Activated CD8-positive, alpha-beta T cell treated with anti-CD3 and anti-CD28 coated beads, Interleukin-2, amount 10 ng/mL, durations not matched to agents 7 days and 5 days (primary cell): ENCODE measurements at regions not wholly inside any gene's neighbourhood (a gene's known extent, or its start where the extent isn't known, plus 50 kb on each side); places are given as distances from the start of the nearest gene placed in this dataset.

Source experiments
- ATAC-seq: fragments of 150-1000 bp; cut with Tn5 transposase; one replicate; pipeline ENCODE4 v1.10.0; 2021; ENCODE audit warnings: moderate library complexity
- CTCF ChIA-PET: fragments of 350-600 bp; sonication (Branson Sonifier 250); formaldehyde crosslinking; loops from one replicate; lab custom pipeline; 2021; ENCODE audit warnings: antibody characterized with exemption; lab: Charles Lee
- POLR2A ChIA-PET: fragments of 350-600 bp; sonication (Branson Sonifier 250); formaldehyde crosslinking; loops from one replicate; lab custom pipeline; 2021; ENCODE audit warnings: antibody characterized with exemption; lab: Charles Lee
- DNase-seq: peaks from one replicate; pipeline ENCODE4 v3.0.0-alpha.2; 2020
- H3K27ac Mint-ChIP-seq: one replicate; pipeline ENCODE4 v1.8.0; 2021; ENCODE audit warnings: mild to moderate bottlenecking, mixed read lengths
- H3K27me3 Mint-ChIP-seq: one replicate; pipeline ENCODE4 v1.8.0; 2021; ENCODE audit warnings: low read depth, mixed read lengths
- H3K36me3 Mint-ChIP-seq: one replicate; pipeline ENCODE4 v1.8.0; 2021; ENCODE audit warnings: low read depth, mixed read lengths
- H3K4me1 Mint-ChIP-seq: one replicate; pipeline ENCODE4 v1.8.0; 2021; ENCODE audit warnings: low read depth, mixed read lengths
- H3K4me3 Mint-ChIP-seq: one replicate; pipeline ENCODE4 v1.8.0; 2021; ENCODE audit warnings: mild to moderate bottlenecking, mixed read lengths
- H3K9me3 Mint-ChIP-seq: one replicate; pipeline ENCODE4 v1.8.0; 2022; ENCODE audit warnings: mixed read lengths; ENCODE audit not compliant: insufficient read depth

DNA sequence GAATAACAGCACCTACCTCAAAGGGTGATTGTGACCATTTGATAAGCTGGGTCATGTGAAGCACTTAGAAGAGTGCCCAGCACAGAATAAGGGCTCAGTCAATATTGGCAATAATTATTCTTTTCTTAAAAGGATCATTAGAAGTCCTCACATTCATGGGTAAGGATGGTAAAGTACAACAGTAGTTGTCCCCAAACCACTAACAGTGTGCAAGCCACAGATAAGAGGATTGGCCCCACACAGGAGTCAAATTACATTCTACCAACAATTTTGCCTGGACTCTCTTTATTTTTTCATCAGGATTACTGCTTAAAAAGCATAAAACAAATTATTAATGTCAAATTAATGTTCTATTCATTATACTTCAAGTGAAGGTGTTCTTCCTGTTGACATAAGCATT is 271.5 kb upstream of the PDGFD start:
- POLR2A ChIA-PET: no interaction called here
- H3K27ac Mint-ChIP-seq: no peak overlapping the region
- H3K36me3 Mint-ChIP-seq: no peaks in the 10 kb centered on the region
- no peak for ATAC-seq
- H3K27me3 Mint-ChIP-seq: no peaks in the 10 kb centered on the region
- no peaks in the 10 kb centered on the region for H3K9me3 Mint-ChIP-seq
- no peak for DNase-seq
- no peak overlapping the region for H3K4me3 Mint-ChIP-seq
- no peaks in the 10 kb centered on the region for H3K4me1 Mint-ChIP-seq
- CTCF ChIA-PET: no interaction called here

DNA sequence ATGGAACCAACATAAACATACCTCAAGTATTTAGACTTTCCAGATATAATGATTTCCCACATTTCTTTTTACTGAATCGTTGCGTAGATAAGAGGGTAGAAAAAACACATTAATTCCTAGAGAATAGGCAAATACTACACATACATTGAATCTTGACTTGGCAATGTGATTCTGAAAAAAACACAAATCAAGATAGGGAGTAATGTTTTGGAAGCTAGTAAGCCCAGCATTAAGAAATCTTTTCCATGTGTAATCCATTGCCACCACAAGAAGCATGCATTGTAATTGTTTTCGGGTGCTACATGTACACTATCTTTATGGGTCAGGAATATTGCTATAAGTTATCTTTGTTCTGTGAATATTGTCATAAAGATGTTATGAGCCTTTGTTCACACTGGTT is 269.8 kb upstream of the PDGFD start:
- H3K4me3 Mint-ChIP-seq: no peak overlapping the region
- H3K27me3 Mint-ChIP-seq: no peaks in the 10 kb centered on the region
- no peaks in the 10 kb centered on the region for H3K4me1 Mint-ChIP-seq
- H3K9me3 Mint-ChIP-seq: no peaks in the 10 kb centered on the region
- CTCF ChIA-PET: no interaction called here
- H3K36me3 Mint-ChIP-seq: no peaks in the 10 kb centered on the region
- POLR2A ChIA-PET: no interaction called here
- no peak overlapping the region for H3K27ac Mint-ChIP-seq
- DNase-seq (no peak), ATAC-seq (no peak)

DNA sequence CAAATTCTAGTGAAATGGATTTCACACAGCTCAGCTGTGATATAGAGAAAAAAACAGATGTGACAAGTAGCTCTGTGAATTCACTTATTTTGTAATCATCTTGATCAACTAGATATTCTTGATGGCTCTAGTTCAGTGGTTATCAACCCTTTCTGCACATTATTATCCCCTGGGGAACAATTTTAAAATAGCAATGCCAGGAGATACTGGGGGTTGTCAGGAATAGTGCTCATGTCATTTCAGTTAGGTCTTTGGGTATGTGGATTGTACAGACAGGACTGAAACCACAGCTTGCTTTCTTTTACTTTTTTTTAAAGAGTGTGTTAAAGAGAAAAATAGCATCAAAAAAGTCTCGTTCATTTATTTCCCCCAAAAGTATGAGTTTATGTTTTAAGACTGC is 269.0 kb upstream of the PDGFD start:
- no peak overlapping the region for H3K27ac Mint-ChIP-seq
- no peaks in the 10 kb centered on the region for H3K36me3 Mint-ChIP-seq

DNA sequence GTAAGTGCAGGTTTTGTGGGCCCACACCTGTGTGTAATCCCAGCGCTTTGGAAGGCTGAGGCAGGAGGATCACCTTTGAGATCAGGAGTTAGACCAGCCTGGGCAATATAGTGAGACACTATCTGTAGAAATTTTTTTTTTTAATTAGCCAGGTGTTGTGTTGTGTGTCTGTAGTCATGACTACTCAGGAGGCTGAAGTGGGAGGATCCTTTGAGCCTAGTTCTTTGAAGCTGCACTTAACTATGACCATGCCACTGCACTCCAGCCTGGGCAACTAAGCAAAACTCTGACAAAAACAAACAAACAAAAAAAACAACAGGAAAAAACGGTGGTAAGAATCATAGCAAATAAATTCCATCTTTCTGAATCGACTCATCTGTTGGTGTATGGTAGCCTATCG is 268.6 kb upstream of the PDGFD start:
- H3K4me3 Mint-ChIP-seq: no peak overlapping the region
- ChIA-PET CTCF (no interaction called here), POLR2A (no interaction called here)
- no peaks in the 10 kb centered on the region for H3K9me3 Mint-ChIP-seq
- H3K36me3 Mint-ChIP-seq: no peaks in the 10 kb centered on the region
- ATAC-seq: no peak
- no peaks in the 10 kb centered on the region for H3K27me3 Mint-ChIP-seq
- no peaks in the 10 kb centered on the region for H3K4me1 Mint-ChIP-seq
- no peak overlapping the region for H3K27ac Mint-ChIP-seq
- no peak for DNase-seq

More for the DNA sequence above, 269.0 kb upstream of the PDGFD start:
- no peaks in the 10 kb centered on the region for H3K27me3 Mint-ChIP-seq
- POLR2A ChIA-PET: no interaction called here
- CTCF ChIA-PET: no interaction called here
- no peaks in the 10 kb centered on the region for H3K9me3 Mint-ChIP-seq
- DNase-seq (no peak), ATAC-seq (no peak)
- no peak overlapping the region for H3K4me3 Mint-ChIP-seq
- H3K4me1 Mint-ChIP-seq: no peaks in the 10 kb centered on the region

DNA sequence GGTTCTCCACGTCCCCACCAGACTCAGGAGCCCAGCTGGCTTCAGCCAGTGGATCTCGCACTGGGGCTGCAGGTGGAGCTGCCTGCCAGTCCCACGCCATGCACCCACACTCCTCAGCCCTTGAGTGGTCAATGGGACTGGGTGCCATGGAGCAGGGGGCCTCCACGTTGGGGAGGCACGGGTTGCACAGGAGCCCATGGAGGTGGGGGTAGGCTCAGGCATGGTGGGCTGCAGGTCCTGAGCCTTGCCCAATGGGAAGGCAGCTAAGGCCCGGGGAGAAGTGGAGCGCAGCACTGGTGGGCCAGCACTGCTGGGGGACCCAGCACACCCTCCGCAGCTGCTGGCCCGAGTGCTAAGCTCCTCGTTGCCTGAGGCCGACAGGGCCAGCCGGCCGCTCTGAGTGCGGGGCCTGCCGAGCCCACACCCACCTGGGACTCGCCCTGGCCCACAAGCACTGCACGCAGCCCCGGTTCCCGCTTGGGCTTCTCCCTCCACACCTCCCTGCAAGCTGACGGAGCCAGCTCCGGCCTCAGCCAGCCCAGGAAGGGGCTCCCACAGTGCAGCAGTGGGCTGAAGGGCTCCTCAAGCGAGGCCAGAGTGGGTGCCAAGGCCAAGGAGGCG is 258.5 kb upstream of the PDGFD start:
- Mint-ChIP-seq H3K27me3 (no peaks in the 10 kb centered on the region), H3K4me3 (no peak overlapping the region), H3K27ac (no peak overlapping the region), H3K9me3 (no peaks in the 10 kb centered on the region), H3K4me1 (no peaks in the 10 kb centered on the region), H3K36me3 (no peaks in the 10 kb centered on the region)
- DNase-seq (no peak), ATAC-seq (no peak)
- CTCF ChIA-PET: no interaction called here
- POLR2A ChIA-PET: no interaction called here

DNA sequence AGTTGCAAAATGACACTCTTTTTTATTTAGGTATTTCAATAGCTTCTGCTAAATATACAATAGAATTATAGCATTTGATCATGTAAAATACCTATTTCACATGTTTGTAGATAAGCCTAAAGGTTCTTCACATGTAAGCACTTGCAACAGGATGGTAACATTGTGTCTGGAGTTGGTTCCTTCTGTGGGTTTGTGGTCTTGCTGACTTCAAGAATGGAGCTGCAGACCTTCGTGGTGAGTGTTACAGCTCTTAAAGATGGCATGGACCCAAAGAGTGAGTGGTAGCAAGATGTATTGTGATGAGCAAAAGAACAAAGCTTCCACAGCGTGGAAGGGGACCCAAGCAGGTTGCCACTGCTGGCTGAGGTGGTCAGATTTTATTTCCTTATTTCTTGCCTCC is 246.4 kb upstream of the PDGFD start:
- H3K4me1 Mint-ChIP-seq: no peaks in the 10 kb centered on the region
- ATAC-seq: no peak
- CTCF ChIA-PET: no interaction called here
- H3K27me3 Mint-ChIP-seq: no peaks in the 10 kb centered on the region
- POLR2A ChIA-PET: no interaction called here
- no peaks in the 10 kb centered on the region for H3K9me3 Mint-ChIP-seq
- no peak overlapping the region for H3K27ac Mint-ChIP-seq
- no peak for DNase-seq
- no peak overlapping the region for H3K4me3 Mint-ChIP-seq
- H3K36me3 Mint-ChIP-seq: no peaks in the 10 kb centered on the region

DNA sequence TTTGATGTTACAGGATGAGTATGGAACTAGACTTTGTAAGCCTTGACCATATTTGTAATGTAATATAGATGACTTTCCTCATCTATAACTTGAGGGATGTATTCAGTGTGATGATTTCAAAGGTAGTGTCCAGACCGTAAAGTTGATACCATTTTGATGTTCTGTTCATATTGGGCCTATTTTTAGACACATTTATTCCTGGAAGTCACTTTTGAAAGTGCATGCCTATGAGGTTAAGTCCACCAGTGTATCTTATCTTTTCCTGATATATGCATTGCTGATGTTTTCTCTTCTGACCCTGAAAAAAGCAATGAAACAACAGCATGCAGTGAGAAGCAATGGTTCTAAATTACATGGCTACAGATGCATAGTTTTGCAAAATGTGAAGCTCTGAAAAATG is 244.7 kb upstream of the PDGFD start:
- Mint-ChIP-seq H3K36me3 (no peaks in the 10 kb centered on the region), H3K4me3 (no peak overlapping the region), H3K9me3 (no peaks in the 10 kb centered on the region), H3K4me1 (no peaks in the 10 kb centered on the region), H3K27me3 (no peaks in the 10 kb centered on the region), H3K27ac (no peak overlapping the region)
- CTCF ChIA-PET: no interaction called here
- no peak for ATAC-seq
- POLR2A ChIA-PET: no interaction called here
- DNase-seq: no peak

DNA sequence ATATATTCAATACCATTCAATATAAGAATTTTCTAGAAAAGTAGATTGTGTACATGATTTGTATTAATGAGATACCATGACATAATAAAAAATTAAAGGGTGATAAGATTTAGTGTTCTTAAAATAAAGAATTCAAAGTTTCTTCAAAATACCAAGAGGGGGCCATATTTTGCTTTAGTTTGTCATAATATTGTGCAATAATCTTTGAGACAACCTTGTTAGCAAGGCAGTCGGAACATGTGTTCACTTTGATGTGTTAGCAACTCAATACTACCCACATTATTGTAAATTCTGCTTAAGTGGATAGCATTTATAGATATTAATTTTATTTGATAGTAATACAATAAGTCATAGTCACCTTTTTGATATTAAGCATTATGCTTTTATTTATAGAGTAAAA is 241.3 kb upstream of the PDGFD start:
- Mint-ChIP-seq H3K27ac (no peak overlapping the region), H3K4me1 (no peaks in the 10 kb centered on the region), H3K27me3 (no peaks in the 10 kb centered on the region), H3K4me3 (no peak overlapping the region), H3K36me3 (no peaks in the 10 kb centered on the region), H3K9me3 (no peaks in the 10 kb centered on the region)
- no peak for DNase-seq
- ChIA-PET CTCF (no interaction called here), POLR2A (no interaction called here)
- ATAC-seq: no peak

DNA sequence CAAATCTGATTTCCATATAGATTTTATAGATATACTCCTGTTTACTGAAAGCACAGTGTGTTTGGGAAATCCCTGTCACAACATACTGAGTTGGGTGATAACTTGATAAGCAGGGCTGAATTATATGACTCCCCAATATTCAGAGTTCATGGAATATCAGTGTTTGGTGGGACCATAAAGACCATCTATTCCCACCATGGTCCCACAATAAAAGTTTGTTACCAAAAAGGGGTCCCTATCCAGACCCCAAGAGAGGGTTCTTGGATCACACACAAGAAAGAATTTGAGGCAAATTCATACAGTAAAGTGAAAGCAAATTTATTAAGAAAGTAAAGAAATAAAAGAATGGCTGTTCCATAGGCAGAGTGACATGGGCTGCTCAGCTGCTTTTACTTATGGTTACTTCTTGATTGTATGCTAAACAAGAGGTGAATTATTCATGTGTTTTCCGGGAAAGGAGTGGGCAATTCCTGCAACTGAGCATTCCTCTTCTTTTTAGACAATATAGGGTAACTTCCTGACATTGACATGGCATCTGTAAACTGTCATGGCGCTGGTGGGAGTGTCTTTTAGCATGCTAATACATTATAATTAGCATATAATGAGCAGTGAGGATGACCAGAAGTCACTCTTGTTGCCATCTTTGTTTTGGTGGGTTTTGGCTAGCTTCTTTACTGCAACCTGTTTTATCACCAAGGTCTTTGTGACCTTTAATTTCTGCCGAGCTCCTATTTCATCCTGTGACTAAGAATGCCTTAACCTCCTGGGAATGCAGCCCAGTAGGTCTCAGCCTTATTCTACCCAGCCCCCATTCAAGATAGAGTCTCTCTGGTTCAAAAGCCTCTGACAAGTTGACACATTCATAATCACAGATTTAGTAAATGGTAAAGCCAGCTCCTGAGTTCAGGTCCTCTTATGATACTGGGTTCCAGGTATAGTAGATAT is 240.6 kb upstream of the PDGFD start:
- H3K9me3 Mint-ChIP-seq: no peaks in the 10 kb centered on the region
- POLR2A ChIA-PET: no interaction called here

DNA sequence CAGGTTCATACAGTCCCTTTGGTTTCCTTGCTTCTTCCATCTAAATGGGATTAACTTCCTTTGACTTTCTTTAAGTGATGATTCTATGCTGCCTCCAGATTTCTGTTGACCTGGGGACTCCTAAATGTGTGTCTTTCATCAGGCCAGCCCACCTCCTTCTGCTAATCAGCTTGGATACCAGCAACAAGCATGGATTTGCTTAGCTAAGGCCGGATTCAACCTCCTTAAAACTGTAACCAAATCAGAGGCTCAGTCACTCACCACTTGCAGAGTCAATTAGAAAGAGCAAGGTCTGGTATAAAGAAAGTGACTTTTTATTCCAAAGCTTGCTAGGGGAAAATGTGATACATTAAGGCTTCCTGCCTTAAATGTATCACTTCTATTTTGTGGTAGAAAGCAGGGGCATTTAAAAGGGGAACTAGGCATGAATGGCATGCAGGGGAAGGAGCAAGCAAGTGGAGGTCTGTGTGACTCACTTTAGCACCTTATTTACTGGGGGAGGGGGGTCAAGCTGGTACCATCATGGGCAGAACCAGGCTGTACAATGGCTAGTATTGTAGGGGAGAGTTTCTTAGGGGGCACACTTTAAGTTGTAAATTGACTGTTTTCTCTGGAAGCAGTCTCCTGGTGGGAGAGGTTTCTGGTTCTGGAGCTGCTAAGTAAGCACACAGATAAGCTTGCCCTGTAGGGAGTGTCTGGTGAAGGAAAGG is 239.0 kb upstream of the PDGFD start:
- no peaks in the 10 kb centered on the region for H3K9me3 Mint-ChIP-seq
- H3K4me1 Mint-ChIP-seq: no peaks in the 10 kb centered on the region
- ChIA-PET POLR2A (no interaction called here), CTCF (interaction anchor here (1.2 kb wide), 1 partner anchor 8 kb away, joined by 6 read pairs; no protein-coding TSS in a partner anchor)
- ATAC-seq (no peak), DNase-seq (no peak)
- H3K4me3 Mint-ChIP-seq: no peak overlapping the region
- no peaks in the 10 kb centered on the region for H3K27me3 Mint-ChIP-seq
- H3K36me3 Mint-ChIP-seq: no peaks in the 10 kb centered on the region
- H3K27ac Mint-ChIP-seq: no peak overlapping the region

More for the DNA sequence above, 240.6 kb upstream of the PDGFD start:
- DNase-seq: no peak
- no peak for ATAC-seq
- no peak overlapping the region for H3K27ac Mint-ChIP-seq
- CTCF ChIA-PET: interaction anchor here (1.2 kb wide), 1 partner anchor 10 kb away, joined by 6 read pairs; no protein-coding TSS in a partner anchor
- no peaks in the 10 kb centered on the region for H3K36me3 Mint-ChIP-seq
- H3K4me3 Mint-ChIP-seq: no peak overlapping the region
- no peaks in the 10 kb centered on the region for H3K4me1 Mint-ChIP-seq
- H3K27me3 Mint-ChIP-seq: no peaks in the 10 kb centered on the region

DNA sequence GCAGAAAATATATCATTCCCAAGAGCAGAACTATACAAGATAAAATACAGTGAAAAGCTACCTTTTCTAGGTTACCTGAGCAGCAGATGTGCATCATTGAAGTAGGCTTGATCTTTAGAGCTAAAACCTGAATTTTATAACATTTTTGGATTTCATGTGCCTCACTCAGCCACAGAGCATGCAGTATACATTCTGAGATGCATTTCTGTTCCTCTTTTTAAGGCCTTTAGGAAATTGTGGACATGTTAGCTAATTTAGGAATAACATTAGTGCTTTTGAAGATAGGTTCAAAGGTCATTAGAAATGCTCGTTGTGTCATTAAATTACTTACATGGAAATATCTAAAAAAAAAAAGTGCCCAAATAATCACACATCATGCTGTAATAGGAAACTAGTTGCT is 230.6 kb upstream of the PDGFD start:
- no peaks in the 10 kb centered on the region for H3K9me3 Mint-ChIP-seq
- CTCF ChIA-PET: interaction anchor here (1.4 kb wide), 1 partner anchor 9 kb away, joined by 6 read pairs; no protein-coding TSS in a partner anchor

DNA sequence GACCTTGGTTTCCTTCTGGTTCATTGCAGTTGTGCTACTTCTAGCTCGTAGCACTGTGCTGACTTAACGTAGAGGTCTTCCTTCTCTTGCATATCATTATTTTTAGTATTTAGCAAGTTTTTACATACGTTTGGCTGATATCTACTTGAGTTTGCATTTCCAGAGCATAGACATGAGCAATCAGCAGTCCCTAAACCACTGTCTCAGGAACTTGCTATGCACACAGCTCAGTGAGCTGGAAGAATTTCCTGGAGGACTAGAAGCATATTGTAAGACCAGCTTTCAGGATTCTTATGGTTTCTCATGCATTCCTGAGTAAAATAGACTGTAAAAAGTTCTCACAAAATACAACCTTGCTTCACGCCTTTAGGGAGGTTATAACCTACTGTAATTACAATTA is 226.7 kb upstream of the PDGFD start:
- ChIA-PET CTCF (no interaction called here), POLR2A (no interaction called here)
- Mint-ChIP-seq H3K36me3 (no peaks in the 10 kb centered on the region), H3K27ac (no peak overlapping the region), H3K4me3 (no peak overlapping the region), H3K9me3 (no peaks in the 10 kb centered on the region), H3K27me3 (no peaks in the 10 kb centered on the region), H3K4me1 (no peaks in the 10 kb centered on the region)
- DNase-seq (no peak), ATAC-seq (no peak)

More for the DNA sequence above, 230.6 kb upstream of the PDGFD start:
- peaks cover 2% of the 10 kb centered on the region for H3K27me3 Mint-ChIP-seq
- no peaks in the 10 kb centered on the region for H3K36me3 Mint-ChIP-seq
- no peak for DNase-seq
- POLR2A ChIA-PET: no interaction called here
- no peak overlapping the region for H3K4me3 Mint-ChIP-seq
- no peak for ATAC-seq
- no peak overlapping the region for H3K27ac Mint-ChIP-seq
- no peaks in the 10 kb centered on the region for H3K4me1 Mint-ChIP-seq
